GM18873 (cell line): ENCODE measurements at regions not wholly inside any gene's neighbourhood (a gene's known extent, or its start where the extent isn't known, plus 50 kb on each side); places are given as distances from the start of the nearest gene placed in this dataset.

ENCODE experiments used
- ATAC-seq: cut with Tn5 transposase; IDR thresholded peaks from one replicate; pipeline ENCODE4 v1.9.1; 2021; ENCODE audit warnings: mild to moderate bottlenecking, moderate library complexity, moderate number of reproducible peaks; ENCODE audit not compliant: unreplicated experiment, low FRiP score

GRCh38 chr10:78184851-78185692, 151.4 kb downstream of the RPS24 start:
- ATAC-seq: no peak

GRCh38 chr10:78185693-78186055, 152.0 kb downstream of the RPS24 start:
- ATAC-seq: no peak

- ATAC-seq: no peak
Observed at GRCh38 chr10:78186572-78186971, 152.9 kb downstream of the RPS24 start.

- no peak for ATAC-seq
Observed at GRCh38 chr10:78187371-78187770, 153.7 kb downstream of the RPS24 start.

- no peak for ATAC-seq
Observed at GRCh38 chr10:78188446-78188845, 154.8 kb downstream of the RPS24 start.

- no peak for ATAC-seq
Observed at GRCh38 chr10:78190051-78190825, 156.6 kb downstream of the RPS24 start.

- ATAC-seq: no peak
Observed at GRCh38 chr10:78191301-78191700, 157.6 kb downstream of the RPS24 start.

GRCh38 chr10:78193189-78193588, 159.5 kb downstream of the RPS24 start:
- ATAC-seq: no peak

- no peak for ATAC-seq
Observed at GRCh38 chr10:78194050-78194449, 160.4 kb downstream of the RPS24 start.

- ATAC-seq: no peak
Observed at GRCh38 chr10:78194539-78195402, 161.1 kb downstream of the RPS24 start.

GRCh38 chr10:78196396-78196795, 162.7 kb downstream of the RPS24 start:
- ATAC-seq: no peak

- ATAC-seq: no peak
Observed at GRCh38 chr10:78196964-78197363, 163.3 kb downstream of the RPS24 start.

- ATAC-seq: no peak
Observed at GRCh38 chr10:78197628-78198272, 164.1 kb downstream of the RPS24 start.

- no peak for ATAC-seq
Observed at GRCh38 chr10:78199005-78199725, 165.5 kb downstream of the RPS24 start.

GRCh38 chr10:78199759-78200158, 166.1 kb downstream of the RPS24 start:
- ATAC-seq: no peak

- no peak for ATAC-seq
Observed at GRCh38 chr10:78200686-78201085, 167.0 kb downstream of the RPS24 start.

- ATAC-seq: no peak
Observed at GRCh38 chr10:78202386-78202785, 168.7 kb downstream of the RPS24 start.

GRCh38 chr10:78203915-78204818, 170.5 kb downstream of the RPS24 start:
- no peak for ATAC-seq
